ENCODE measurements at regions not wholly inside any gene's neighbourhood (a gene's known extent, or its start where the extent isn't known, plus 50 kb on each side); places are given as distances from the start of the nearest gene placed in this dataset.
"Not testable (repeated sequence)": the region's sequence is repeated elsewhere in the genome, so short reads cannot be mapped to it uniquely, and the experiment has no call there.

GRCh38 chr20:30811885-30812671 lies 445.4 kb upstream of the DEFB115 start:
- no peaks in the 10 kb centered on the region for H3K4me1 Mint-ChIP-seq (ENCODE audit: low read depth)
- H3K27me3 Mint-ChIP-seq (ENCODE audit: insufficient read depth): peaks cover 14% of the 10 kb centered on the region
- no peak overlapping the region for H3K4me3 Mint-ChIP-seq
- DNase-seq: peak; percentile 44
- H3K9me3 Mint-ChIP-seq: peaks cover 21% of the 10 kb centered on the region
- H3K36me3 Mint-ChIP-seq (ENCODE audit: low read depth): peaks cover 14% of the 10 kb centered on the region
- H3K27ac Mint-ChIP-seq: no peak overlapping the region
- no peak for TF ChIP-seq CTCF (IDR thresholded peaks at IDR 0.05)

- Mint-ChIP-seq H3K4me3 (no peak overlapping the region), H3K4me1 (ENCODE audit: low read depth) (no peaks in the 10 kb centered on the region), H3K27me3 (ENCODE audit: insufficient read depth) (peaks cover 14% of the 10 kb centered on the region), H3K27ac (no peak overlapping the region), H3K36me3 (ENCODE audit: low read depth) (peaks cover 14% of the 10 kb centered on the region), H3K9me3 (peaks cover 21% of the 10 kb centered on the region)
- no peak for DNase-seq
- no peak for TF ChIP-seq CTCF (IDR thresholded peaks at IDR 0.05)
Measured at GRCh38 chr20:30812739-30813411, 444.6 kb upstream of the DEFB115 start.

- Mint-ChIP-seq H3K36me3 (ENCODE audit: low read depth) (peaks cover 14% of the 10 kb centered on the region), H3K27me3 (ENCODE audit: insufficient read depth) (peaks cover 14% of the 10 kb centered on the region), H3K9me3 (peaks cover 21% of the 10 kb centered on the region)
- DNase-seq; H3K27ac Mint-ChIP-seq; H3K4me3 Mint-ChIP-seq; H3K4me1 Mint-ChIP-seq (ENCODE audit: low read depth): not testable (repeated sequence)
Measured at GRCh38 chr20:30813412-30814311, 443.8 kb upstream of the DEFB115 start.

- Mint-ChIP-seq H3K9me3 (peaks cover 21% of the 10 kb centered on the region), H3K36me3 (ENCODE audit: low read depth) (peaks cover 14% of the 10 kb centered on the region), H3K27me3 (ENCODE audit: insufficient read depth) (peaks cover 14% of the 10 kb centered on the region)
- not testable (repeated sequence) for H3K4me1 Mint-ChIP-seq (ENCODE audit: low read depth); DNase-seq; H3K4me3 Mint-ChIP-seq; H3K27ac Mint-ChIP-seq
Measured at GRCh38 chr20:30814312-30814639, 443.2 kb upstream of the DEFB115 start.

GRCh38 chr20:30815027-30815576 lies 442.4 kb upstream of the DEFB115 start:
- DNase-seq; H3K4me3 Mint-ChIP-seq; H3K4me1 Mint-ChIP-seq (ENCODE audit: low read depth); H3K27ac Mint-ChIP-seq: not testable (repeated sequence)
- H3K9me3 Mint-ChIP-seq: peaks cover 21% of the 10 kb centered on the region
- H3K27me3 Mint-ChIP-seq (ENCODE audit: insufficient read depth): peaks cover 14% of the 10 kb centered on the region
- H3K36me3 Mint-ChIP-seq (ENCODE audit: low read depth): peaks cover 14% of the 10 kb centered on the region

- Mint-ChIP-seq H3K27me3 (ENCODE audit: insufficient read depth) (peaks cover 14% of the 10 kb centered on the region), H3K36me3 (ENCODE audit: low read depth) (peaks cover 14% of the 10 kb centered on the region), H3K27ac (no peak overlapping the region), H3K4me1 (ENCODE audit: low read depth) (no peaks in the 10 kb centered on the region), H3K9me3 (peaks cover 21% of the 10 kb centered on the region), H3K4me3 (no peak overlapping the region)
- no peak for DNase-seq
- no peak for TF ChIP-seq CTCF (IDR thresholded peaks at IDR 0.05)
Measured at GRCh38 chr20:30815577-30816181, 441.8 kb upstream of the DEFB115 start.

All from HFFc6 (cell line).